B cell (primary cell): ENCODE measurements at regions not wholly inside any gene's neighbourhood (a gene's known extent, or its start where the extent isn't known, plus 50 kb on each side); places are given as distances from the start of the nearest gene placed in this dataset.

ENCODE experiments used
- EZH2 ChIP-seq: IDR thresholded peaks from 2 replicates; pipeline ENCODE4 v1.6.1; 2012; ENCODE audit warnings: borderline replicate concordance, low read depth, mild to moderate bottlenecking, moderate library complexity, low read length; ENCODE audit not compliant: insufficient read depth, poor library complexity, severe bottlenecking
- TF ChIP-seq, protein P1 (sequence below): fragments of 200-600 bp; IDR thresholded peaks from one replicate; pipeline ENCODE4 v1.8.0; 2022; ENCODE audit warnings: antibody characterized with exemption, mild to moderate bottlenecking

DNA sequence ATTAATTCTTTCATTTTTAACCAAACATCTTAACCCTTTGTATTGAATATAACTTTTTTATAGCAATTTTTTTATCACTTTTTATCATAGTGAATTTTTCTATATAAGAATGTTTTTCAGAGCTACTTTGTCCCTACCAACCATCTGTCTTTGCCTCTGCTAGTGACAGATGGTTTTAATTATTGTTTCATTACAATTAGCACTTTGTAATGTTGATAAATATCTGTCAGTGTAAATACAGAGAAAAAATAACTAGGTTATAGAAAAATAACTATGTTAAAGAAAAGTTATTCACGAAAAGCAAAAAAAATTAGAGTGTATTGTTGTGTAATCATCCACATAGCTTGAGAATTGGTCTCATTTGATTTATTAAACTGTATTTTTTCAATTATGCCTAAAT lies 91.0 kb upstream of the CDH19 start:
- TF ChIP-seq, protein P1, sequence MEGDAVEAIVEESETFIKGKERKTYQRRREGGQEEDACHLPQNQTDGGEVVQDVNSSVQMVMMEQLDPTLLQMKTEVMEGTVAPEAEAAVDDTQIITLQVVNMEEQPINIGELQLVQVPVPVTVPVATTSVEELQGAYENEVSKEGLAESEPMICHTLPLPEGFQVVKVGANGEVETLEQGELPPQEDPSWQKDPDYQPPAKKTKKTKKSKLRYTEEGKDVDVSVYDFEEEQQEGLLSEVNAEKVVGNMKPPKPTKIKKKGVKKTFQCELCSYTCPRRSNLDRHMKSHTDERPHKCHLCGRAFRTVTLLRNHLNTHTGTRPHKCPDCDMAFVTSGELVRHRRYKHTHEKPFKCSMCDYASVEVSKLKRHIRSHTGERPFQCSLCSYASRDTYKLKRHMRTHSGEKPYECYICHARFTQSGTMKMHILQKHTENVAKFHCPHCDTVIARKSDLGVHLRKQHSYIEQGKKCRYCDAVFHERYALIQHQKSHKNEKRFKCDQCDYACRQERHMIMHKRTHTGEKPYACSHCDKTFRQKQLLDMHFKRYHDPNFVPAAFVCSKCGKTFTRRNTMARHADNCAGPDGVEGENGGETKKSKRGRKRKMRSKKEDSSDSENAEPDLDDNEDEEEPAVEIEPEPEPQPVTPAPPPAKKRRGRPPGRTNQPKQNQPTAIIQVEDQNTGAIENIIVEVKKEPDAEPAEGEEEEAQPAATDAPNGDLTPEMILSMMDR = no peak
- no peak for TF ChIP-seq EZH2
